ENCODE measurements at regions not wholly inside any gene's neighbourhood (a gene's known extent, or its start where the extent isn't known, plus 50 kb on each side); places are given as distances from the start of the nearest gene placed in this dataset.
A peak's percentile ranks its signal among the peaks of the same experiment; 100 is the strongest.

DNA sequence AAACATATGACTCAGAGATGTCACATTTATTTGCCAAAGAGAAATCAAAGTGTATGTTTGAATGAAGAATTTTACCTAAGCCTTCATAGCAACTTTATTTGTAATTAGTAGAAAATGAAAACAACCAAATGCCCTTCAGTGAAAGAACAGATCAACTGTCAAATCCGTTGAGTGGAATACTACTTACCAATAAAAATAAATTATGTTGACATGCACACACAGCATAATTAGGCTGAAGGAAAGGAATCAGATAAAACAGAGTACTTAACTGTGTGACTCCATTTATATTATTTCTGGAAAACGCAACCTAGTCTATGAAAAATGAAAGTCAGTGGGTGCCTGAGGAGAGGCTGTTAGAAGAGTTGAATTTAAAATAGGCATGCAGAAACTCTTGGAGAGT lies 1034.6 kb upstream of the PCDH9 start:
- no peaks in the 10 kb centered on the region for H3K36me3 ChIP-seq (ENCODE audit: control insufficient read depth, insufficient read depth, low read length)
- no peak for TF ChIP-seq EZH2 (IDR thresholded peaks at IDR 0.05; ENCODE audit: low read length, missing control alignments)
- TF ChIP-seq, protein P1, sequence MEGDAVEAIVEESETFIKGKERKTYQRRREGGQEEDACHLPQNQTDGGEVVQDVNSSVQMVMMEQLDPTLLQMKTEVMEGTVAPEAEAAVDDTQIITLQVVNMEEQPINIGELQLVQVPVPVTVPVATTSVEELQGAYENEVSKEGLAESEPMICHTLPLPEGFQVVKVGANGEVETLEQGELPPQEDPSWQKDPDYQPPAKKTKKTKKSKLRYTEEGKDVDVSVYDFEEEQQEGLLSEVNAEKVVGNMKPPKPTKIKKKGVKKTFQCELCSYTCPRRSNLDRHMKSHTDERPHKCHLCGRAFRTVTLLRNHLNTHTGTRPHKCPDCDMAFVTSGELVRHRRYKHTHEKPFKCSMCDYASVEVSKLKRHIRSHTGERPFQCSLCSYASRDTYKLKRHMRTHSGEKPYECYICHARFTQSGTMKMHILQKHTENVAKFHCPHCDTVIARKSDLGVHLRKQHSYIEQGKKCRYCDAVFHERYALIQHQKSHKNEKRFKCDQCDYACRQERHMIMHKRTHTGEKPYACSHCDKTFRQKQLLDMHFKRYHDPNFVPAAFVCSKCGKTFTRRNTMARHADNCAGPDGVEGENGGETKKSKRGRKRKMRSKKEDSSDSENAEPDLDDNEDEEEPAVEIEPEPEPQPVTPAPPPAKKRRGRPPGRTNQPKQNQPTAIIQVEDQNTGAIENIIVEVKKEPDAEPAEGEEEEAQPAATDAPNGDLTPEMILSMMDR (conservative IDR thresholded peaks at IDR 0.05 in 1 of 2, IDR thresholded peaks at IDR 0.05 in 1 of 2; ENCODE audit: low read depth in 1 of 2, low read length in 2 of 2), result no peak
- no peak overlapping the region for H3K27ac ChIP-seq (ENCODE audit: insufficient read depth, low read length)
- no peaks in the 10 kb centered on the region for H3K27me3 ChIP-seq (ENCODE audit: control insufficient read depth, insufficient read depth, low read length)
- no peaks in the 10 kb centered on the region for H3K79me2 ChIP-seq (ENCODE audit: control insufficient read depth, insufficient read depth, low read length)
- no peak overlapping the region for H3K9ac ChIP-seq (ENCODE audit: insufficient read depth, low read length)
- DNase-seq (ENCODE audit: low read depth in 2 of 2), result no peak
- H4K20me1 ChIP-seq (ENCODE audit: control insufficient read depth, extremely low read depth, insufficient read depth, low read length), result no peaks in the 10 kb centered on the region
- no peaks in the 10 kb centered on the region for H3K4me1 ChIP-seq (ENCODE audit: control insufficient read depth, extremely low read depth, insufficient read depth, low read length)
- no peaks in the 10 kb centered on the region for H3K9me3 ChIP-seq (ENCODE audit: control insufficient read depth, insufficient read depth, low read depth, low read length)
- no peak overlapping the region for H2AFZ ChIP-seq (ENCODE audit: low read length)
- no peak overlapping the region for H3K4me3 ChIP-seq (replicated peaks in 1 of 4; ENCODE audit: control extremely low read depth in 1 of 4, insufficient read depth in 1 of 4, low read depth in 3 of 4, low read length in 4 of 4)
- no peak overlapping the region for H3K4me2 ChIP-seq (ENCODE audit: extremely low read depth, insufficient read depth, low read length)

DNA sequence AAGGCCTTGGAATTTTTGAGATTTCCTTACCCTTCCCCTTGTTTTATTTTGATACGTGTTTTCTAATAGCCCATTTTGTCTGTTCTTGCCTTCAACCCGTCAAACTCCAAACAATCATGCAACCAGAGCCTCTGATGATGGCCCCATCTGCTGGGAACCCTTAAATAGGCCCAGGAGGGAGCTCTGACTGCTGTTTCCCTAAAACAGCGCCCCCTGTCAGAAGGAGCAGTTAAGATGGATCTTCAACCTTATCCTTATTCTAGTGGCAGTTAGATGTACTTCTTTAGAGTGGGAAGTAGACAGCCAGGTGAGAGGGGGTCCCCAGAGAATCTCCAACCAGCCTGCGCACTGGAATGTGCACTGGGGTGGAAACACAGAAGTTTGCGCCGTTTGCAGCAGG lies 1031.0 kb upstream of the PCDH9 start:
- TF ChIP-seq, protein P1 (conservative IDR thresholded peaks at IDR 0.05 in 1 of 2, IDR thresholded peaks at IDR 0.05 in 1 of 2; ENCODE audit: low read depth in 1 of 2, low read length in 2 of 2), result no peak

GRCh38 chr13:68257111-68257842 lies 1027.1 kb upstream of the PCDH9 start:
- TF ChIP-seq, protein P1 (conservative IDR thresholded peaks at IDR 0.05 in 1 of 2, IDR thresholded peaks at IDR 0.05 in 1 of 2; ENCODE audit: low read depth in 1 of 2, low read length in 2 of 2), result no peak
- no peak for TF ChIP-seq EZH2 (IDR thresholded peaks at IDR 0.05; ENCODE audit: low read length, missing control alignments)
- DNase-seq (ENCODE audit: low read depth in 2 of 2), result peak in 1 of 2 donors; percentile 51
- no peak overlapping the region for H3K9ac ChIP-seq (ENCODE audit: insufficient read depth, low read length)
- no peaks in the 10 kb centered on the region for H3K36me3 ChIP-seq (ENCODE audit: control insufficient read depth, insufficient read depth, low read length)
- no peaks in the 10 kb centered on the region for H3K4me1 ChIP-seq (ENCODE audit: control insufficient read depth, extremely low read depth, insufficient read depth, low read length)
- H3K4me2 ChIP-seq (ENCODE audit: extremely low read depth, insufficient read depth, low read length), result no peak overlapping the region
- no peaks in the 10 kb centered on the region for H3K79me2 ChIP-seq (ENCODE audit: control insufficient read depth, insufficient read depth, low read length)
- no peak overlapping the region for H3K4me3 ChIP-seq (replicated peaks in 1 of 4; ENCODE audit: control extremely low read depth in 1 of 4, insufficient read depth in 1 of 4, low read depth in 3 of 4, low read length in 4 of 4)
- H4K20me1 ChIP-seq (ENCODE audit: control insufficient read depth, extremely low read depth, insufficient read depth, low read length), result no peaks in the 10 kb centered on the region
- H3K9me3 ChIP-seq (ENCODE audit: control insufficient read depth, insufficient read depth, low read depth, low read length), result no peaks in the 10 kb centered on the region
- no peaks in the 10 kb centered on the region for H3K27me3 ChIP-seq (ENCODE audit: control insufficient read depth, insufficient read depth, low read length)
- no peak overlapping the region for H3K27ac ChIP-seq (ENCODE audit: insufficient read depth, low read length)
- H2AFZ ChIP-seq (ENCODE audit: low read length), result no peak overlapping the region

More for the DNA sequence above, 1031.0 kb upstream of the PCDH9 start:
- no peaks in the 10 kb centered on the region for H3K4me1 ChIP-seq (ENCODE audit: control insufficient read depth, extremely low read depth, insufficient read depth, low read length)
- DNase-seq (ENCODE audit: low read depth in 2 of 2), result no peak
- no peak overlapping the region for H3K4me2 ChIP-seq (ENCODE audit: extremely low read depth, insufficient read depth, low read length)
- no peaks in the 10 kb centered on the region for H3K9me3 ChIP-seq (ENCODE audit: control insufficient read depth, insufficient read depth, low read depth, low read length)
- no peak overlapping the region for H3K27ac ChIP-seq (ENCODE audit: insufficient read depth, low read length)
- H3K36me3 ChIP-seq (ENCODE audit: control insufficient read depth, insufficient read depth, low read length), result no peaks in the 10 kb centered on the region
- no peak overlapping the region for H3K9ac ChIP-seq (ENCODE audit: insufficient read depth, low read length)
- H3K4me3 ChIP-seq (replicated peaks in 1 of 4; ENCODE audit: control extremely low read depth in 1 of 4, insufficient read depth in 1 of 4, low read depth in 3 of 4, low read length in 4 of 4), result no peak overlapping the region
- H2AFZ ChIP-seq (ENCODE audit: low read length), result no peak overlapping the region
- no peaks in the 10 kb centered on the region for H4K20me1 ChIP-seq (ENCODE audit: control insufficient read depth, extremely low read depth, insufficient read depth, low read length)
- no peaks in the 10 kb centered on the region for H3K79me2 ChIP-seq (ENCODE audit: control insufficient read depth, insufficient read depth, low read length)
- no peaks in the 10 kb centered on the region for H3K27me3 ChIP-seq (ENCODE audit: control insufficient read depth, insufficient read depth, low read length)

Measured in fibroblast of lung (primary cell).